KG1 (cell line): ENCODE measurements at regions not wholly inside any gene's neighbourhood (a gene's known extent, or its start where the extent isn't known, plus 50 kb on each side); places are given as distances from the start of the nearest gene placed in this dataset.

Experiments
- DNase-seq: peaks from one replicate; lab custom pipeline; 2025; lab: John Stamatoyannopoulos, UW

DNA sequence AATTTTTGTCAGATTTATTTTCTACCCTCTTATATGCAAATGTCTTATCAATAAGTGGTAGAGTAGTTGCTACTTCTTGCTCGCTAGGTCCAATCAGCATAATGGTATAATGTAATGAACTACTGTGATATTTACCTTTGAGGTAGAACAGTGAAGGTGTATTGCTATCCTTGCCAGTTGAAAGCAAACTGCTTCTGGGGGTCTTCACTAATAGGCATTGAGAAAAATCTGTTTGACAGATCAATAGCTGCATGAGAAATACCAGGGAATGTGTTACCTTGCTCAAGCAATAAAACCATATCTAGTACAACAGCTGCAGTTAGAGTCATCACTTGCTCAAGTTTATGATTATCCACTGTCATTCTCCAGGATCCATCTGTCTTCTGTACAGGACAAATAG, 50.1 kb upstream of the EFEMP1 start:
- DNase-seq, result no peak

DNA sequence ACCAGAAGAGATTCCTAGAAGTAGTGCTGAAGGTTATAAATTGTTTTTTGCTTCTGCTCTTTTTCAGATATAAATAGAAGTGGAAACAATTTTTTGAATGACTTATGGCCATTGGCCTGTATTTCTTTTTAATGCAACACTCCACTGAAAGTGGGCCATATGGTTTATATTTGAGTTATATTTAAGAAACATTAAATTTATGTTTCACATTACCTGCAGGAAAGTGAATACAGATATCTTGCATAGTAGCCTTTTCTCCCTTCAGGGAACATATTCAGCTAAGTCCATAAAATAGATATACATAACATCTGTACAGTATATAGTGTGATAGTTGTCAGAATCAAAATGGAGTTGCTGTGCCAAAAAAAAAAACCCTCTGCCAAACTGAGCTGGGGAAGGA, 53.1 kb upstream of the EFEMP1 start:
- no peak for DNase-seq

DNA sequence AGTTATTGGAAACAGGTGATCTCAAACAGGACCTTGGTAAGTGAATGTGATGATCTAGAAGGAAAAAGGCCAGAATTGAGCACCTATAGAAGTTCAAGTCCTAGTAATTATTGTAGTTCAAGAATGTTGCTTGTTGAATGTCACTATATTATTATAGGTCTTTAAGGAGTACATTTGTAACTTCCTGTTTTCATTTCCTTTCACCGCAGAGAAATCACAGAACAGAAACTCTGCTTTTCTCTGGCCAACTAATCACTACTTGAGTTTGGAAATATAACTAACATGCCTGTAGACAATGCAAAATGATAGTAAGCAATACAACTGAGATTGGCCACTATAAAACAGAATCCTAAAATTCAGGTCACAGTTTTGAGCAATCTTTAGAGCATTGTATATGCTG, 61.8 kb upstream of the EFEMP1 start:
- DNase-seq, result no peak

DNA sequence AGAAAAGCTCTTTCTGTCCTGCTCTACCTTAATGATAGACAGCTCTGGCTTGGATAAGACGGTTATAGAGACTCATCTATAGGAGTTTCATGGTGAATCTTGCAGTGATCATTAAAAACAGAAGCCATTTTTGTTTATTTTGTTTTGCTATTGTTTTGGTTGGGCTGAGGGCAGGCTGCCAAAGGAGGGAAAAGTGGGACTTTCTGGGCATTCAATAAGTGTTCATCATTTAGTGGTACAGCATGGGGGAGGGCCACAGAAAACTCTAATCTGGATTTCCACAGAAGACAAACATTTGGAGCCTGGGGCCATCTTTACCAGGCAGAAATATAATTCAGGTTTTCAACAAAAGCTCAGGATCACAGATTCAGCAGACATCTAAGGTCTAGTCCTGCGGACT, 62.4 kb upstream of the EFEMP1 start:
- no peak for DNase-seq

DNA sequence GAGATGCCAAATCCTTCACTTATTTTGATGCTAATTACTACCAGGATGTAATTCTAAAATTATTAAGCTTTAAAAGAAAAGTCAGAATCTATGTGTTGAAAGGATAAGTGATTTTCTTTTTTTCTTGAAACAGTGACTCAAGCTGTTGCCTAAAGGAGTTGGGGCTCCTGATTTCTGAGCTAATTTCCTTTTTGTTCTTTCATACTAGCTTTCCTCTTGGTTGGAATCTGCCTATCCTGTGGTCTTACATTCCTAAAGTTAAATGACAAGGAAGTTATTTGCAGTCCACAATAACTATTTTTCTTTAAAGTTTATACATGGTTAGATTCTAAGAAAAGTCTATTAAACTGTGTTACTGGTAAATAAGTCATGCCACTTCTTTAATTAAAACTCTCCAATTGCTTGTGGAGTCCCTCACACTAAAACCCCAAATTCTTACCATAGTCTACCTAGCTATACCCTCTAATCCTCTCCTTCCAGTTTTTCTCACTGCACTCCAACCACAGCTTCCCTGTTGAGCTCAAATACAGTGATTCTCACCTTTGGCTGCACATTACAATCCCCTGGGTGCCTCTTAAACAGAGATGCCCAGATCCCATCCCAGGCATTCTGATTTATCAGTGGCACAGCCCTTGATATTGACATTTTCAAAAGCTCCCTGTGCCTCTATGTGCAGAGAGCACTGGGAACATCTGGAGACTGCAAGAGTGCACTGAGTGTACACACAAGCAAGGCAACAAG, 63.3 kb upstream of the EFEMP1 start:
- no peak for DNase-seq

DNA sequence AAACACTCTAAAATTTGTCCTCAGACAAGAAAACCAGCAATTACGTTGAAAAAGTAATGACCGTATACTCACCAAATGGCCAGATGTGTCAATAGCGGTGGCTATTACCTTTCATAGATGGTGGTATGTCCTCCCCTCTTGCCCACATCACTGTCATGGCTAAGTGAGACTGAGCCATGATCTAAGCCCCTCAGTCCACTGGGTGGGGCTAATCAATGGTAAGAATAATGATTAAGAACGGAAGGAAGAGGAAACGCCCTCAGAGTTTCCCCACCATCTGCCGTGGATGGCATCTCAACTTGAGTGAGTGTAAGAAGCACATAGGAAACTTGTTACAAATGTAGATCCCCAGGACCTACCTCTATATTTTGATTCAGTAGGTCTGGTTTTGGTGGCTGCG, 65.8 kb upstream of the EFEMP1 start:
- no peak for DNase-seq

DNA sequence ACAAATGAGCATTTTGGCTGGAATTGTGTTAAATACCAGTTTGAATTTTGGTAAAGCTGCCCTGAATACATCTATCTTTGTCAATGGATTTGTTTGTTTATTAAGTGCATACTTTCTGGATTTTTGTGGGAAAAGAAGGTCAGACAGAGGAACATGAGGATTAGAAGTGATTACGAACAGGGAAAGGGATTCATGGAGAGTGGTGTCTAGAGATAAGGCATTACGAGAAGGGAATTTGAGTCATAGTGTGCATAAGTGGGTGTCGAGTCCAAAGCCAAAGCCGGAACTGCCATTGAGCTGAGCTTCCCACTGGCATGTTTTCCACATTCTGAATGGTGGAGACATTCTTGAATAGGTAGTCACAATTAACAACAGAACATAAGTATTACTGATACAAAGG, 68.9 kb upstream of the EFEMP1 start:
- DNase-seq, result no peak

DNA sequence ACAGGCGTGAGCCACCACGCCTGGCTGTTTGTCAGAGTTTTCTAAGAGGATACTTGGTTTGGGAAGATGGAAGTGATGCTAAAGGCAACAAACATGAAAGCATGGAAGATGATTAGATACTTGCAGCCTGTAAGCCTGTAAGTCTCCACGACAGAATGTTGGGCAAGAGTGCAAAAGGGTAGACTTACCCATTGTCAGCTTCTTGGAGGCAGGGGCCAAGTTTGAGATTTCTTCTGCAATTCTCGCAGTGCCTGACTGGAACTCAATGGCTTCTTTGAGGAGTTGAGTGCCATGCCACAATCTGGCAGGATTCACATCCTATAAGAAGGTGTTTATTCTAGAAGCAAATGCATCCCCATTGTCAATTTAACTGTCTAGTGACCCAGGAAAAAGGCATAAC, 70.1 kb upstream of the EFEMP1 start:
- no peak for DNase-seq

DNA sequence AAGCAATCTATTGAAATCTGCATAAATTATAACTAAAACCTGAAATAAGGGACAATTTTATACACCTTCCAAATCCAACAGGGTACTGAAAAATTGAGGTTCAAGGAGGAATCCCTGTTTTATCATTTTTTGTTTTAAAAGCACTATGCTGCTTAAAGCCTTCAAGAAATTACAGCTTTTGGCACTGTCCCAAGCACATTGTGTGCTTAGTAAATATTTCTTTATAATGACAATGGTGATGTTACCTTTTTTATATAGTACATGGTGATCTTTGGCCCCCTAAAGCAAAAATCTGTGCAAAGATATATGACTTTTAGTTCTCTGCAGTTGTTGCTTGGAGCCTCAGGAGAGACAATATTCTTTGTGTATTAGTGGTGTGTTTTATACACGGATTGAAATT, 71.6 kb upstream of the EFEMP1 start:
- DNase-seq, result no peak

DNA sequence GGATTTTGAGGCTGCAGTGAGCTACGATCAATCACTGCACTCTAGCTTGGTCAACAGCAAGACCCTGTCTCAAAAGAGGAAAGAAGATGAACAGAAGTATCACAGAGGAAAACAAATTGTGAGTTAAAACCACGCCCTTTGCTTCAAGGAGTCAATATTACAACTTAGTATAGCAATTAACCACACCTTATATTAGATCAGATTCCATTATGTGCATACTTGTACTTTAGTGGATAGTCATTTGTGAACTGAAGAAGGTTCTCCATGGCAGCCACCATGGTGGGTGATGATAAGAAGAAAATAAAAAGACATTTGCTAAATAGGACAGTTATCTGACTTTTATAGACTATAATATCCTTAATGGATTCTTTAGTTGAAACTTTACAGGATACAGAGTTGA, 72.3 kb upstream of the EFEMP1 start:
- no peak for DNase-seq

DNA sequence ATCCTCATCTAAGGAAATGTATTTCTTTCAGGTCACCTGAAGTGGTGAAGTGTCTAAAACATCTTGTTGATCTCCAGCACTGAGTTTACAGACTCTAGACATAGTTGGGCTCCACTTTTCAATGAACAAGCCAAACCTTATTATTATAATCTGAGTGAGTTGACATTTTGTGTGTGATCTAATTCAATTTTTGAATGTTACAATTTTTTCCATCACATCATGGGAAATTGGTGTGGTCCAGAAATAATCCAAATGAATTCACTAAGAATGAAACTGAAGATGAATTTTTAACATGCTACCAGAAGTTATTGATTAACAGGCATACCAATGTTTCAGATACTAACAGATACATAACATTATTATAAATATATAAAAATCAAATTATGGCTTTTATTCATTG, 75.6 kb upstream of the EFEMP1 start:
- no peak for DNase-seq

DNA sequence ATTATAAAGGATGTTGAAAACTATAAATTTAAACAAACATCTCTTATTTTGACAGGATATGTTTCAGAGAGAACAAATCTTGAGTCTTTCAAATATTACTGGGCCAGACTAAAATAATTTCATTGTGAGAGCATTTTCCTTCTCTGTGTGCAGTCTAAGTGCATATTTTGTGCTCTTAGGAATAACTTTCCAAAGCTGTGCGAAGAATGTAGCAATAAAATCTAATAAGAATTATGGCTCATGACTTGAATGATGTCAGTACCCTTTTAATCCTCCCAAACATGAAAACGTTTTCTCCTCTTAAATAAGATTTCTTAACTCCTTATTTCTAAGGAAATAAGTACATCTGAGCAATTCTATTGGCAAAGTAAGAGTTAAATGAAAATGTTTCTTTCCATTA, 76.2 kb upstream of the EFEMP1 start:
- DNase-seq, result no peak

DNA sequence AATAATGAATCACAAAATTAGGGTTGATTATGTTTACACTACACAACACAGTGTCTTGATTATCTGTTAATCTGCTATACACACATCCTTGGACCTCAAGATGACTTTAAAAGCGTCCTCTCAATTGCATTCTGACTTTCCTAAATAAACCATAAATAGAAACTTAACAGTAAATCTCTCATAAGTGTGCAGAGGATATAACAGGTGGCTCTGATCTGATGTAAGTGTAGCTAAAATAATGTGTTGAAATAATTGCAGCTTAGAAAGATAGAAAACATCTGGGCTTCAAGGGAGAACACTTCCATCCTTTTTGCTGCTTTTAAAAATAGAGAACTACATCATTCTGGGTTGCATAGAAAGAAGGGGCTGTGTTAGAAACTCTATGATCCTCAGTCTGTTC, 78.4 kb upstream of the EFEMP1 start:
- DNase-seq, result no peak

DNA sequence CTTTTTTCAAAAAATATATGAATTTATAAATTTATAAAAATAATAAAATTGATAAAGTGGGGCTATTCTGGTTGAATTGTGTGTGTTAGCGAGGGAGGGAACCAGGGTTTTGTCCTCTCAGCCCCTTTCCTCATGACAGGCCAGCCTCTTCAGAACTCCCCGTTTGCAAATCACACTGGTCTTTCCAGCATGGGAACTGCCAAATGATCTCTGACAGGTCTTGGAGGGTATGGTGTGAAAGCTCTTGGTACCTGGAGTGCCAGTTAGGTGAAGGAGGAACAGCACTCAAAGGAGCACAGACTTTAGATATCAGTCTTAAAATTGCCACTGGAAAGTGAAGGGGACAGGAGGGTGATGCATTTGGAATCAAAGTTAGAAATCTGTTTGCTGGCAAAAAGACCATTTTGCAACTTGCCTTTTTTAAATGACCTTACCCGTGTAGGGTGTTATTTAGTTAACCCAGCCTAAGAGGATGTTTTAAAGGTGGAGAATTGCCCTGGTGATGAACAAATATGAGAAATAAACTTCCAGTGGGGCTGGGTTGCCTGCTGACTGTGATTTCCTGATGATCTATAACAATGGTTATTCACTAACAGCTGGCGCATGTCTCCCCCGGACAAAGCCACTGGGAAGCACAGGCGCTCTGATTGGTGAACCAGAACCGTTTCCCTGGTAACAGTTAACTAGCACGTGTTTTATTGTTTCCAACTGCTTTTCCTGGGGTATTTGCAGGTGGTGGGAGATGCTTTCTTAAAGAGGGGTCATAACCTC, 85.3 kb upstream of the EFEMP1 start:
- DNase-seq, result no peak

DNA sequence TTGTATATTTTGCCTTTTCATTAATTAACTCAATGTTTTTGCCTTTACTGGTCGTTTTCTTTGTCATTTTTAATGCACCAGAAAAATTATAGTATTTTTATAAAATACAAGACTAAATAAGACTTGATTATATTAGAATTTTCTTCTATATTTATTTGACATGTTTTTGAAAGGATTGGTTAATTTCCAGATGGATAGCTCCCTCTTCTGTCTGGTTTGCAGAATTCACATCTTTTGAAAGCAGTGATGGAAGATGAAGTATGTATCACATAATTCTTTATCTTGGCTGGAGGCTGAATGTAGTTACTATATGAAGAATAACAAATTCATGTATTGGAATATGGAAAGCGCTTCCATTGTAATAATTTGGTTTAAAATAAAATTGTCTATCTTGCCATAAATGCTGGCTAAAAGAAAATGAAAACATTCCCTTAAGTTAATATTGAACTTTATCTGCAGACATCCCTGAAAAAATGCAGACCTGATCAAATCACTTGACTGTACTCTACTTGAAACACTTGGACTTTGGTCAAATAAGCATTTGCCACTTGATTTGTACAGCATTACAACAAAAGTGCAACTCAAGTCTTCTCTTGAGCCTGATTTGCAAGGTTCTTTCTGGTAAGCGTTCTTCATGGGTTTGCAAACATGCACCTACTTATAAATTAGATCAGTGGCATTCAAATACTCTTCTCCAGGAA, 86.3 kb upstream of the EFEMP1 start:
- no peak for DNase-seq

DNA sequence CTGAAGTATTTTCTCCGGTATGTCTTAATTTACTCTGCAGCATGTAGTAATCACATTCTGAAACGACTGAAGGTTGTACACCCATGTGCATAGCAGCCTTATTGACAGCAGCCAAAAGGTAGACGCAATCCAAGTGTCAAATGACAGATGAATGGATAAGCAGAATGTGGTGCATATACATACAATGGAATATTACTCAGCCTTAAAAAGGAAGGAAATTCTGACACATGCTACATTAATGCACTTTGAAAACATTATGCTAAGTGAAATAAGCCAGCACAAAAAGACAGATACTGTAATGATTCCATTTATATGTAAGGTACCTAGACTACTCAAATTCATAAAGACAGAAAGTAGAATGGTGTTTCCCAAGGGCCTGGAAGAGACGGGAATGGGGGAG, 88.0 kb upstream of the EFEMP1 start:
- no peak for DNase-seq

DNA sequence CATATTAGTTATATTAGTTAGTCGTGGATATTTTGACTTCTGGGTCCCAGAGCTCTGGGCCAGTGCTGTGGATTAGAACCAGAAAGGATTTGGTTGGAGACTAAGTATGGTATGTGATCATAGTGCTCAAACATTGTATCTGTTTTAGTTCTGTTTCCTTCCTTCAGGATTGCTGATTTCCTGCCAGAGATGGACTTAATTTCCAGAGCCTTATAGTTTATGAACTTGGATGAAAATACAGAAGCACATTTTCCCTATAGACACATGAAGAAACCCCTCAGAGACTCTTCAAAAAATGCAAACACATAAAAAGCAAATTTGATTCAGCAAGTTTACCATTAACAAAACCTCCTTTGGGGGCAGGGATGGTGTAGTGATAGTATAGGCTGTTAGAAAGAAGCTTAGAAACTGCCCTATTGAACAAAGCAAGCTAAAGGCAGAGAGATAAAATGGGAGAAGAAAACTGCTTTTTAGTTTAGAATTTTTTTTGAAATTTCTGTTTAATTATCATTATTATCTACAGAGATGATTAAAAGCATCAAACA, 88.7 kb upstream of the EFEMP1 start:
- DNase-seq, result no peak

DNA sequence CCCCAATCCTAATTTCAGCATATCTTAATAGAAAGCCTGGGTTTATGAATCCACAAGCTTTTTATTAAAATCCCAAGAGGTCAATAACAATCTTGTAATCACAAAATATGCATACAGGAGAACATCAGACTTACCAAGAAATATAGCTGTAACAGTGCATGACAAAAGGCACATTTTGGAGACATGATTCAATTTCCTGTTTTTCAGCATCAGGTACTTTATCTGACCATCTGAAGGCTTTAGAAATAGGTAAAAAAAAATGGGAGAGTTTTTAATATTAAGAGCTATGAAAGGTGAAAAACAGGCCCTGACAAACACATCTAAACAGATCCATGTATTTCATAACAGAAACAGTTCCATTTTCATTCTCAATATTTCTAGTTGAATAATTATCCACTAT, 89.9 kb upstream of the EFEMP1 start:
- no peak for DNase-seq

DNA sequence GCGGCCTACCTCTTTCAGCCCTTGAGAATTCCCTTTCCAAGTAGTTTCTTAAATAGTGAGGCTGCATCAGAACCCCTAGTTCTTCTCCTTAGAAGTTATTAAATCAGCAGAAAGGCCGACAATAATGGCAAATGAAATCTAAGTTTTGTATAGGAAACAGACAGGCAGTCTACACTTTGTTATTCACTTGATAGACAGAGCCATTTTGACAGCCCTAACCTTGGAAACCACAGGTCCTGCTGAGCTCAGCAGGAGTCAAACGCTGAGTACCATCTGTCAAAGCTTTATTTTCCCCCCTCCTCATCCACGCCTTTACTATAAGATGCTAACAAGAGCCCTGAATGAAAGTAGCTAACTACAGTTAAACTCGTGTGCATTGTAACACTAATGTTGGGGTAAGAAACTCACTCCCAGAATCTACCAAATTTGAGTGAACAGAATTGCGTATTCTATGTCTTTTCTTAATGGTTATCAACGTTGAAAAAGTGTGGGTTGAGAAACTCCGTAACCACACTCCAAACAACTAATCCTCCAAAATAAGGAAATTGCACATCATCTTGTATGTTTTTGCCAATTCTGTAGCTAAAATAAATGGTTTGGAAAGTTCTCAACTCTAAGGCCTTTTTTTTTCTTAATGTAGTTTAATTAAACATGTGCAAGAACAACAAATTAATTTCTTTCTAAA, 90.6 kb upstream of the EFEMP1 start:
- no peak for DNase-seq

DNA sequence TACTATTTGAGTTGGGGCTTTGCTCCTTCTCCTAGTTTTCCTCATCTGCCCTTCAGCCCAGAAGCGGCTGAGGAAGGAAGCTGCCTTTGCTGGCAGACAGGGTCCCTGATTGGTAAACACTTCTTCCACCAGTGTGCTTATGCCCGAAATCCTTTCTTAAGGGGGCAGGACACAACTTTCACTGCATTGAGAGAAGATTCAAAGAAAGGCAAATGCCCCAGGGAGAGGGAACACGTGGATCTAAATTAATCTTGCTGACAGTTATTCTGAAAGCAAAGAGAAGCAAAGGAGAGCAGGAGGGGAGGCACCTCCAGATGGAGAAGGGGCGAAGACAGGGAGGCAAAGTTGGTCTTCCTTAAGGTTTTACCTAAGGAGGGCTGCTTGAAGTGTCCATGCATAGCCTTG, 92.1 kb upstream of the EFEMP1 start:
- no peak for DNase-seq

DNA sequence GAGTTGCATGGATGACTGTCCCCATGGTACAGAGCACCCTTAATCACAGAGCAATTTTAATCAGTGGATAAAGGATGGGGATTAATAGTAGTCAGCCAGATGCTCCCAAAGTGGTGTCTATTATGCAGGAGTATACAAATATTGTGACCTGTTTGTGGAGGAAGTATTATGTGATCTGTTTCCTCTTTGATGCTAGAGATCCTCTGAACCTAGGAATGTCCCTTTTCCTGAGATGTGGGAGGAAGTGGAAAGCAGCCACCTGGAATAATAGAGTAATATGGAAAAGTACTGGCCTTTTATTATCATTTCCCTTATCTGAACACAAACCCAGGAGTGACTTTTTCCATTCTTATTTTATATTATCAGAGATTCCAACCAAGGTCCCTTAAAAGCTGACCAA, 94.2 kb upstream of the EFEMP1 start:
- DNase-seq, result no peak

DNA sequence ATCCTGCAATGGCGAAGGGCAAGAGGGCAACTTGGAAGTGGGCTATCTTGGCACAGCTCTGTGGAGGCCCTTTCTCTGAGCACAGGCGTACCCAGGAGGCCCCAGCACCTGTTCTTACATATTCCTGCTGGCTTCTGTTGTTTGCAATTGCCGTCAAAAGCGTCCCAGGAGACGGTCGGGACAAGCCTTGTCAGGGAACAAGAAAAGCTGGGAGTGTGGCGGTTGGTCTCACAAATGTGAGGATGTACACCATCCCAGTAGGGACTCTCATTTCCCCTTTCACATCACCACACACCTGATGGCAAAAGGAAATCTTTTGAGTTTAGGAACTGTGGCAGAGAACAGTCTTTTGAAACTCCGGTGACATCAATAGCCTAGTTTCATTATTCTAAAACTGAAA, 94.7 kb upstream of the EFEMP1 start:
- no peak for DNase-seq

DNA sequence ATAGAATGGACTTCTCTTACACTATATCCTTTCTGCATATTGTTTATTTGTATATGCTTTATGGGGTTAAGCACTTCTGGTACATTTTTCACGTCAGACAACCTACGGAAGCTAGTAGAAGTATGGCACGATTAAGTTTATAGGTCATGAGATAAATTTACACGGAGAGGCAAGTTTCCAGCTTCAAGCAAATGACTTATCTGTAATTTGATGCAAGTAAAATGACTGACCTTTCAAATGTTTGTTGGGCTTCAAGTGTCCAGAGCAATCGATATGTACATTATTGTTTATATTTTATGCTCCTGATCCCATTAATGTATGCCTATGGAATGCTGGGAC, 97.5 kb upstream of the EFEMP1 start:
- DNase-seq, result no peak
